ENCODE measurements at regions not wholly inside any gene's neighbourhood (a gene's known extent, or its start where the extent isn't known, plus 50 kb on each side); places are given as distances from the start of the nearest gene placed in this dataset.

DNA sequence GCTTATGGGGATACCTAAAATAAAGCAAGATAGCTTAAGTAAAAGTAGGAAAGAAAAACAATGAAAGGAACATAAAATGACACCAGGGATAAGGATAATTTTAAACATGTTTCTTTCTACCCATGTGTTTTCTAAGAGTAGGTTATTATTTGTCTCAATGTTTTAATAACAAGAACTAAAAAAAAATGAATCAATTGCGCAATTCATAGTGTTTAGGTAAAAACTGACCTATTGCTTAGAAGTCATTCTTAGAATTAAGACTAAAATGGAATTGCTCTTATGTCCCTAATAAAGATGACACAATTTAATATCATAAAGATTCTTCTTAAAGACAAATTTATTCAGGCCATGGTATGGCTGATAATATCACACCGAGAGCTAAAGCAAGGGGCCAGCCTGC lies 58.0 kb upstream of the COL24A1 start:
- no peaks in the 10 kb centered on the region for H3K9me3 Mint-ChIP-seq (ENCODE audit: low read depth)
- no peak overlapping the region for H3K27ac Mint-ChIP-seq
- ATAC-seq: no peak
- H3K4me1 Mint-ChIP-seq: no peaks in the 10 kb centered on the region
- no peak for DNase-seq
- H3K36me3 Mint-ChIP-seq: no peaks in the 10 kb centered on the region
- H3K4me3 Mint-ChIP-seq: no peak overlapping the region
- CTCF ChIA-PET: no interaction called here
- no peaks in the 10 kb centered on the region for H3K27me3 Mint-ChIP-seq

DNA sequence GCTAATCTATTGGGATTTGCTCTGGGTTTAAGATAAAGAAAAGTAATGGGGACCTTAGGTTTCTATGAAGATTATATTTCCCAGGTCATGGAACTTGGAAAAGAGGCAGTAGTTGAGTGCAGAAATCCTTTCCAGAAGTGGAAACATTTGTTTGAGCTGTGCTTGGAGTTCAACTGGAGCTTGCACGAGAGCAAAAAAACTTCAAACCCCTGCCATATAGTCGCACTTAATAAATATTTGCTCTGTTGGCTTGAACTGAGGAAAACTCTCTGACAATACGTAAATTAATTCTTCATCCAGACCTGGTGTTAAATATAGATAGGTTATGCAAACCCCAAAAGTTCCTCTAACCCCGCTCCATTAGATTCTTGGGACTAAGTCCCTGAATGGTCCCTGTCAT lies 52.8 kb upstream of the COL24A1 start:
- no peaks in the 10 kb centered on the region for H3K4me1 Mint-ChIP-seq
- DNase-seq (no peak), ATAC-seq (no peak)
- H3K36me3 Mint-ChIP-seq: no peaks in the 10 kb centered on the region
- H3K27me3 Mint-ChIP-seq: no peaks in the 10 kb centered on the region
- H3K4me3 Mint-ChIP-seq: no peak overlapping the region
- CTCF ChIA-PET: no interaction called here
- H3K9me3 Mint-ChIP-seq (ENCODE audit: low read depth): no peaks in the 10 kb centered on the region
- H3K27ac Mint-ChIP-seq: no peak overlapping the region

DNA sequence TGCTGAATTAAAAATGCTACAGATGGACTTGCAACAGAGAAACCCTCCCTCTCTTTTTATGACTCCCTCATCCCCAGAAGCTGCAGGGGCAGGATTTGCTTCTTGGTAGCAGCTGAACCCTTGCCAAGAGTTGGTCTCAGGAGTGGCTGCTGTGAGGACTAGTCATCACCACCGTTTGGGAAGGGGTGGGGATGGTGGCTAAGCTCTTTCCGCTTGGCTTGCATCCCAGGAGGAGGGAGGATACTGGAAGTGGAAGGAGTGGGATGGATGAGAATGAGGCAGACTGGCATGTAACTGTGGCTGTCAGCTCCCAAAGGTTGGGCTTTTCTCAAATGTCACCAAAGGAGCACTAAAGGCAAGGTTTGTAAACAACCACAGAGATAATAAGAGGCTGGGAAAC lies 50.8 kb upstream of the COL24A1 start:
- DNase-seq (no peak), ATAC-seq (no peak)
- CTCF ChIA-PET: no interaction called here
- Mint-ChIP-seq H3K4me3 (no peak overlapping the region), H3K4me1 (no peaks in the 10 kb centered on the region), H3K9me3 (ENCODE audit: low read depth) (no peaks in the 10 kb centered on the region), H3K27me3 (no peaks in the 10 kb centered on the region), H3K36me3 (no peaks in the 10 kb centered on the region), H3K27ac (no peak overlapping the region)

All from activated CD8-positive, alpha-beta memory T cell treated with anti-CD3 and anti-CD28 coated beads, Interleukin-2, amount 10 ng/mL, durations not matched to agents 7 days and 5 days (primary cell).